ENCODE measurements at regions not wholly inside any gene's neighbourhood (a gene's known extent, or its start where the extent isn't known, plus 50 kb on each side); places are given as distances from the start of the nearest gene placed in this dataset.
"Not testable (repeated sequence)": the region's sequence is repeated elsewhere in the genome, so short reads cannot be mapped to it uniquely, and the experiment has no call there.

DNA sequence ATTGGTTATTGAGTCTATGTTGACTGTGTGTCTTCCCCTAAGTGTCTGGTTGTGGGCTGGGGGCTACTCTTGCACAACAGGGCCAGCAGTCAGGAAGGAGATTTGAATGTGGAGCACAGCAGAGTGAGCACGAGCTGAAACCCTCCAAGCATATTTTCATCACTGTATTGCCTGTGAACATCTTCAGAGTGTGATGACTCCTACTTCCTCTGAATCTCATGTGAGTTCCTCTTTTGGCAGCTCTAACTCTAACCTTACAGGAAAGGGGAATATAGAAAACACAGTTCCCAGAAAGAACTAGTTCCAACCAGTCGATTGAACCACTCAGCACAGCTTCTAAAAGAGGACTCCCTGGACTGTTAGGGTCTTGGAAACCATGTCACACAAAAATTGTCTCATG is 211.6 kb downstream of the RAP2B start:
- ATAC-seq (peak; percentile 42 to 79 (median 70)), DNase-seq (no peak)
- Histone ChIP-seq H3K27ac (no peak overlapping the region), H3K36me3 (no peaks in the 10 kb centered on the region), H3K4me1 (peaks cover 0 to 4% (median 0%) of the 10 kb centered on the region in 4 donors), H3K27me3 (no peaks in the 10 kb centered on the region), H3K4me3 (no peak overlapping the region), H3K9me3 (no peaks in the 10 kb centered on the region)
- intact Hi-C loops (cut with DNase I): no loop called here
- 19% methylated on average over 2 of the region's 2 CpGs for WGBS (ENCODE audit: insufficient coverage, low coverage, low lambda C conversion rate, missing lambda C conversion rate)
- TF ChIP-seq, protein P1, sequence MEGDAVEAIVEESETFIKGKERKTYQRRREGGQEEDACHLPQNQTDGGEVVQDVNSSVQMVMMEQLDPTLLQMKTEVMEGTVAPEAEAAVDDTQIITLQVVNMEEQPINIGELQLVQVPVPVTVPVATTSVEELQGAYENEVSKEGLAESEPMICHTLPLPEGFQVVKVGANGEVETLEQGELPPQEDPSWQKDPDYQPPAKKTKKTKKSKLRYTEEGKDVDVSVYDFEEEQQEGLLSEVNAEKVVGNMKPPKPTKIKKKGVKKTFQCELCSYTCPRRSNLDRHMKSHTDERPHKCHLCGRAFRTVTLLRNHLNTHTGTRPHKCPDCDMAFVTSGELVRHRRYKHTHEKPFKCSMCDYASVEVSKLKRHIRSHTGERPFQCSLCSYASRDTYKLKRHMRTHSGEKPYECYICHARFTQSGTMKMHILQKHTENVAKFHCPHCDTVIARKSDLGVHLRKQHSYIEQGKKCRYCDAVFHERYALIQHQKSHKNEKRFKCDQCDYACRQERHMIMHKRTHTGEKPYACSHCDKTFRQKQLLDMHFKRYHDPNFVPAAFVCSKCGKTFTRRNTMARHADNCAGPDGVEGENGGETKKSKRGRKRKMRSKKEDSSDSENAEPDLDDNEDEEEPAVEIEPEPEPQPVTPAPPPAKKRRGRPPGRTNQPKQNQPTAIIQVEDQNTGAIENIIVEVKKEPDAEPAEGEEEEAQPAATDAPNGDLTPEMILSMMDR (IDR thresholded peaks at IDR 0.05): no peak
- TF ChIP-seq POLR2A (IDR thresholded peaks at IDR 0.05): no peak

DNA sequence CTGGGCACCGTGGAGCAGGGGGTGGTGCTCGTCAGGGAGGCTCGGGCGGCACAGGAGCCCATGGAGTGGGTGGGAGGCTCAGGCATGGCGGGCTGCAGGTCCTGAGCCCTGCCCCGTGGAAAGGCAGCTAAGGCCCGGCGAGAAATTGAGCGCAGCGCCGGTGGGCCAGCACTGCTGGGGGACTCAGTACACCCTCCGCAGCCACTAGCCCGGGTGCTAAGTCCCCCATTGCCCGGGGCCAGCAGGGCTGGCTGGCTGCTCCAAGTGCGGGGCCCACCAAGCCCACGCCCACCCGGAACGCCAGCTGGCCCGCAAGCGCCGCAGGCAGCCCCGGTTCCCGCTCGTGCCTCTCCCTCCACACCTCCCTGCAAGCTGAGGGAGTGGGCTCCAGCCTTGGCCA is 216.3 kb downstream of the RAP2B start:
- H3K4me1 ChIP-seq; ATAC-seq; DNase-seq; H3K9me3 ChIP-seq; H3K4me3 ChIP-seq; H3K27ac ChIP-seq; H3K36me3 ChIP-seq; H3K27me3 ChIP-seq; intact Hi-C loops (cut with DNase I): not testable (repeated sequence)
- no CpG with 5 or more reads among the region's 24 CpGs for WGBS (ENCODE audit: insufficient coverage, low coverage, low lambda C conversion rate, missing lambda C conversion rate)

DNA sequence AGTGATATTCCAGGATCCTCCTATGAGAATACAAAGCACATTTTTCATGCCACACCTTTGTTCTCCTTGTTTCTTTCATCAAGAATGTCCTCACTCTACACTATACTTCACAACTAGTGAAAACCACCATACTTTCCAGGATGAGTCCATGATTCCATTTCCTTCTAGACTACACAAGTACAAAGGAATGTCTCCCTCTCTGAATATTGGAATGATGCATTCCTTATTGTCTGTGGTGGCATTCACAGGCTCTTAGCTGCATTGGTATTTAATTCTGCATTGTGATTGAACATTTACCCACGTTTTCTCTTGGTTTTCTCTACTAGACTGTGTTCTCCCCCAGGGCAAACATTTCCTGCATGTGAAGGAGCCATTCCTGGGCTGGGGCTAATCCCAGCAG is 217.5 kb downstream of the RAP2B start:
- DNase-seq: no peak
- Histone ChIP-seq H3K4me1 (no peaks in the 10 kb centered on the region), H3K9me3 (no peaks in the 10 kb centered on the region), H3K27ac (no peak overlapping the region), H3K36me3 (no peaks in the 10 kb centered on the region), H3K4me3 (no peak overlapping the region), H3K27me3 (no peaks in the 10 kb centered on the region)
- intact Hi-C loops (cut with DNase I): no loop called here
- TF ChIP-seq, protein P1 (IDR thresholded peaks at IDR 0.05): no peak
- no peak for TF ChIP-seq POLR2A (IDR thresholded peaks at IDR 0.05)
- WGBS (ENCODE audit: insufficient coverage, low coverage, low lambda C conversion rate, missing lambda C conversion rate): 22% methylated on average over 1 of the region's 1 CpG
- no peak for ATAC-seq

DNA sequence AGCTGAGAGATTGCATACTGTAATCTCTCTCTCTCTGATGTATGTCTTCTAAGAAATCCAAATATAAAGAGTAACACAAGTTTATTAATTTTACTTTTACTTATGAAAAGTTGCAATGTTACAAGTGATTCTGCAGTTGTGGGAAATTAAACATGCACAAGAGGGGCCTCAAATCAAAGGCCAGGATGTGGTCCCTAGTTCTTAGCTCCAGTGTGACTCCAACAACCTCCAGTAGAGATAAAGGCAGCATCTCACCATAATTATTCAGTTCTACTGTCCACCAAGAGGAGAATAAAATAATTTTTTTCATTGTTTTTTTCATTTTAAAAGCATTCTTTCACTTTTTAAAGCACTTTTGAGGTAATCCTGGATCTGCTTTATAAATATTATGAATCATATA is 223.3 kb downstream of the RAP2B start:
- Histone ChIP-seq H3K9me3 (no peaks in the 10 kb centered on the region), H3K27me3 (no peaks in the 10 kb centered on the region), H3K4me3 (no peak overlapping the region), H3K27ac (no peak overlapping the region), H3K4me1 (no peaks in the 10 kb centered on the region), H3K36me3 (no peaks in the 10 kb centered on the region)
- ATAC-seq (no peak), DNase-seq (no peak)
- TF ChIP-seq, protein P1 (IDR thresholded peaks at IDR 0.05): no peak
- no peak for TF ChIP-seq POLR2A (IDR thresholded peaks at IDR 0.05)
- intact Hi-C loops (cut with DNase I): no loop called here

DNA sequence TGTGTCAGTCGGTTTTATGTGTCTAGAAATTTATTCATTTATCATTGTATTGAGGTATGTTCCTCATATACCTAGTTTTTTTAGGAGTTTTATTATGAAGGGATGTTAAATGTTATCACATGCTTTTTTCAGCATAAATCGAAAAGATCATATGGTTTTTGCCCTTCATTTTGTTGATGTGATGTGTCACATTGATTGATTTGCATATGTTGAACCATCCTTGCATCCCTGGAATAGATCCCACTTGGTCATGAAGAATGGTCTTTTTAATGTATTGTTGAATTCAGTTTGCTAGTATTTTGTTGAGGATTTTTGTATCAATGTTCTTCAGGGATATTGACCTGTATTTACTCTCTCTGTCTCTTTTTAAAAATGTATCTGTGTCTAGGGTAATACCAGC is 230.3 kb downstream of the RAP2B start:
- H3K4me3 ChIP-seq: no peak overlapping the region
- TF ChIP-seq, protein P1 (IDR thresholded peaks at IDR 0.05): no peak
- no peak for TF ChIP-seq POLR2A (IDR thresholded peaks at IDR 0.05)
- no peaks in the 10 kb centered on the region for H3K27me3 ChIP-seq
- intact Hi-C loops (cut with DNase I): no loop called here
- no peaks in the 10 kb centered on the region for H3K36me3 ChIP-seq
- H3K27ac ChIP-seq: no peak overlapping the region
- no peak for ATAC-seq
- no peak for DNase-seq
- no peaks in the 10 kb centered on the region for H3K4me1 ChIP-seq
- 34% methylated on average over 2 of the region's 2 CpGs for WGBS (ENCODE audit: insufficient coverage, low coverage, low lambda C conversion rate, missing lambda C conversion rate)
- no peaks in the 10 kb centered on the region for H3K9me3 ChIP-seq
